NOMO-1 (cell line): ENCODE measurements at regions not wholly inside any gene's neighbourhood (a gene's known extent, or its start where the extent isn't known, plus 50 kb on each side); places are given as distances from the start of the nearest gene placed in this dataset.
"Not testable (repeated sequence)": the region's sequence is repeated elsewhere in the genome, so short reads cannot be mapped to it uniquely, and the experiment has no call there.

Experiments
- DNase-seq, 2 experiments: peaks; one replicate each; lab custom pipeline; 2025; ENCODE audit not compliant: unreplicated experiment in 2 of 2; lab: John Stamatoyannopoulos, UW

DNA sequence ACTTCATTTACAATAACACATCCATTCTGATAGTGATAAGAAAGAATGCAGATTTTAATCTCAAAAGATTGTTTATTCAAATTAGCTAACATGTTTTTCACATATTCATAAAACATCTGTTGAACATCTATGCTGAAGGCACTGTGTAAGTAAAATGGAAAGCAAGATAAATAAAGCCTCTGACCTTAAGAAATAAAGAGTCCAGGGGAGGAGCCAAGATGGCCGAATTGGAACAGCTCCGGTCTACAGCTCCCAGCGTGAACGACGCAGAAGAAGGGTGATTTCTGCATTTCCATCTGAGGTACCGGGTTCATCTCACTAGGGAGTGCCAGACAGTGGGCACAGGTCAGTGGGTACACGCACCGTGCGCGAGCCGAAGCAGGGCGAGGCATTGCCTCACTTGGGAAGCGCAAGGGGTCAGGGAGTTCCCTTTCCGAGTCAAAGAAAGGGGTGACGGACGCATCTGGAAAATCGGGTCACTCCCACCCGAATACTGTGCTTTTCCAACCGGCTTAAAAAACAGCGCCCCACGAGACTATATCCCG, 336.5 kb downstream of the CETN3 start:
- DNase-seq, result not testable (repeated sequence)

GRCh38 chr5:90071656-90072055, 337.9 kb downstream of the CETN3 start:
- no peak for DNase-seq

DNA sequence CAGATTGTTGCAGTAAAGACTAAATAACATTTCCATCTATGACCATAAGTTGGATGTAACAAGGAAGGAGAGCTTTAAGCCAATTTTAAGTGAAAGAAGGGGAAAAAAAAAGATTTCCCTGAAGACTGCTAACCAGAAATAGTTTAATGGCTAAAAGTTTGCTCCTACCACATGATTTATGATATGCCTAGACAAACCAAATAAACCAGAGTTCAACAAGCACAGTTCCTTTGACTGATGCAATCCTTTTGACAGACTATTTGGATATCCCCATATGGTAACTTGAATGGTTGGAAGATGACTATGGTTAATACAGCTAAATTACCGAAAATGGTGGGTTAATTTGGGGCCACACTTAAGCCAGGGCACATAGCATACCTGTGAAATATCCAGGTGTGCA, 338.5 kb downstream of the CETN3 start:
- DNase-seq, result no peak

GRCh38 chr5:90066920-90067319, 342.6 kb downstream of the CETN3 start:
- no peak for DNase-seq

- no peak for DNase-seq
These were observed 352.4 kb downstream of the CETN3 start for GRCh38 chr5:90056911-90057705.

DNA sequence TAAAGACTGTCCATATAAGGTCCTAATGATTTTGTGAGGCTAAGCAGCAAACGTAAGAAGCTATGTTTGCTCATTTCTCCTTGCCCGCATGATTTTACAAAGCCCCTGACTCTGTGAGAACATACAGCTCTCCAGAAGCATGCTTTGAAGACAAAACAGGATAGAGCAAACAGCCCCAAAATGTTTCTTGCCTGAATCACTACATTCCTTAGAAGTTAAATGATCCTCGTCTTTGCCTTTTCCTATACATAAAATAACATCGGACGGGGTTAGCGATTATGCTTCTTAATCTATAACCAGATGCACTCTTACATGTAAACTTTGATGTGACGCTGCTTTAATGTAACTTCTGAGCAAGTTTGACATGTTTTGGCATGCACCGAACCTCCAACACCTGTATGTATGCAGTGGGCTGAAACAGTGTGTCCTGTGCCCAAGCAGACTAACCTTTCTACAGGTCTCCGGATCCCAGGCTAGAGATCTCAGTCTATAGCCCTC, 353.7 kb downstream of the CETN3 start:
- no peak for DNase-seq

DNA sequence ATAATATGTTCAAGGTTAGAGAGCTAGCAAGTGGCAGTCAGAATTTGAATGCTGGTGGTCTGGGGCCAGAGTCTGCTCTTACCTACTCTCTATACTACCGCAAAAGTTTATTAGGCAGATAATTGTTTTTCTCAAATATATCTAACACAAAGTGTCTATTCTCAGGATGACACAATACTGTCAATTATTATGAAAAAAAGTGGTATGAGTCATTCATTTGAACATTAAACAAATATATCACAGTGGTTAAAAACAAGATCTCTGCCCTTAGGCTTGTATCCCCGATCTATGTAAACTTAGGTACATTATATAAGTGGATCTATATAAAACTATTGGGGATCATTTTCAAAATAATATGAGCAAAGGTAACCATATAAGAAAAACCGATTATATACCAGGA, 354.9 kb downstream of the CETN3 start:
- no peak for DNase-seq

DNA sequence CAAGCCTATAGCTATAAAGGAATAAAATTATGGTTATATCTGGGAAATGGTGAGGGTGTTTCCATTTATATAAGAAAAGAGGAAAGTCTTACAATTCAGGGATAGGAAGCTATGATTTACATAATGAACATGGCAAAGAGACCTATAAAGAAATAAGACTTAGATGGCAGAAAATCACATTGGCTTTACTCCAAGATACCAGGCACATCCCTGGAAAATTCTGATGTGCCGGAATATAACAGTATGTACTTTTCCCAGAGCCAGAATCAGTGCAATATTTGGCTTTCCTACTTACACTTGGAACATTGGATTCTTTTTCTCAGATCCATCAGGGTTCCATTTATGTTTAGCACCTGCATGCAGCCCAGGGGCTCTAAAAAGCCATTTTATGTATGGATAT, 357.8 kb downstream of the CETN3 start:
- no peak for DNase-seq

- no peak for DNase-seq
These were observed 359.5 kb downstream of the CETN3 start for GRCh38 chr5:90050103-90050502.

GRCh38 chr5:90047113-90047512, 362.4 kb downstream of the CETN3 start:
- no peak for DNase-seq

DNA sequence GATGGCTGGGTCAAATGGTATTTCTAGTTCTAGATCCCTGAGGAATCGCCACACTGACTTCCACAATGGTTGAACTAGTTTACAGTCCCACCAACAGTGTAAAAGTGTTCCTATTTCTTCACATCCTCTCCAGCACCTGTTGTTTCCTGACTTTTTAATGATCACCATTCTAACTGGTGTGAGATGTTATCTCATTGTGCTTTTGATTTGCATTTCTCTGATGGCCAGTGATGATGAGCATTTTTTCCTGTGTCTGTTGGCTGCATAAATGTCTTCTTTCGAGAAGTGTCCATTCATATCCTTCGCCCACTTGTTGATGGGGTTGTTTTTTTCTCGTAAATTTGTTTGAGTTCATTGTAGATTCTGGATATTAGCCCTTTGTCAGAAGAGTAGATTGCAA, 369.5 kb downstream of the CETN3 start:
- DNase-seq, result not testable (repeated sequence)

GRCh38 chr5:90037646-90038045, 371.9 kb downstream of the CETN3 start:
- DNase-seq, result no peak

GRCh38 chr5:90022711-90023053, 386.9 kb downstream of the CETN3 start:
- no peak for DNase-seq

DNA sequence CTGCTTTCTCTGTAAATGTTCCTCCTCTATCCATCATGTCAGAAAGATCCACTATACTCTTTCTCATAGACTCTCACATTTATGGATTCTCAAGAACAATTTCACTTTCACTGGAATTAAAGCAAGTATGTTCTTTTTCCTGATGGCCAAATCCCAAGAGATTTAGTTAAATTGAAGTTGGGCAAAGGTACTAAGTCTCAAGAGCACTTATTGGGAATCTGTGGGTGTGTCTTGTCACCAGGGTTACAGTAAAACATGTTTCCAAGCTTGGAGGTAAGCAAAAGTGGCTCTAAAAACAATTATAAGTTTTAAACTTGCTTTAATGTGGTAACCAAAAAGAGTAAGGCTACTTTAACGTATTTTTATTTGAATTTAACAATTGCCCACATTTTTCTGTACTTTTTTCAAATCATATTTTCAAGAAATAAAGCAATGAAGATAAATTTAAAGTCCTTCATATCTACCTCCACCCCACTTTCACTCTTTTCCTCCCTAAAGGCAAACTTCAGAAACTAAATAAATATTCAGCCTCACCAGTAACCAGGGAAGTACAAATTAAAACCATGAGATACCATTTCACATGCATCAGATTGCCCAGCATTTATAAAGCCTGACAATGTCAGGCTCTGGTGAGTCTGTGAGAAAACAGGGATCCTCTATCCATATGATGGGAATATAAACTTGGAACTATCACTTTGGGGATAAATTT, 387.4 kb downstream of the CETN3 start:
- no peak for DNase-seq

DNA sequence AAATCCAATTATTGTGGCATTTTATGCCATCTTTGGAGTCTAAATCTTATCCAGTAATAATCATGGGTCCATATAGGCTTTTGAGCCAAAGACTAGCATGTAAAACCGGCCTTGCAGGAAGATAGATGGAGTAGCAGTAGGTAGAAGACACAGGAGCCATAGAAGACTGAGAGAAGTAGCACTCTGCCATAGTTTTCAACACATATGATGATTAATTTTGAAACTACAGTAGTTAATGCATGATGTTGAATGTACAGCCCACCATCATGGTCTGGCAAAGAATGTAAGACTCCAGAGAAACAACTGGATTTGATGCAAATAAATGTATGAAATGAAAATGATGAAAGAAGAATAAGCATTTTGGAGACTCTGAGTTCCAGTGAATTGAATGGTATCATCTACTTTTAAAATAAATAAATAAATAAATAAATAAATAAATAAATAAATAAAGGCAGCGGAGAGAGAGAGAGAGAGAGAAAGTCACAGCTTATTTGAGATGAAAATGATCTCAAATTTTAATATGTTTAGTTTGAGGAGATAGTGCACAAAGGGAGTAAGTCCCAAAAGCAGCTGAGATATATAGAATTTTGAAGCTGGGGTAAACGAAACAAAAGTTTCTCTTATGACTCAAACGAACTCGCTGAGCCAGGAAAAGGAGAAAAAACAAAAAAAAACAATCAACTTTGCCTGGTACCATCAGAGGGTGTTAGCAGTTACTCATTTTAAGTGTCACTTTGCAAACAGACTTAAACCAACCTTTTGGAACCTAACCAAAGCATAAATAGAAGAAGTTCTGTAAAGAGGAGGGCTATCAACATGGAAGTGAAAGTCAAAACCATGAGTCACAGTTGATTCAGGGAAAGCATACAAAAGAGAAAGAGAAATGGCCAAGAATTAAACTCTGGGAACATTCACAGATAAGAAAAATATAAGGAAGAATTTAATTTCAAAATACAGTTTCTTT, 388.7 kb downstream of the CETN3 start:
- DNase-seq, result peak; percentile 61 to 95

GRCh38 chr5:90017239-90017638, 392.3 kb downstream of the CETN3 start:
- DNase-seq, result no peak

- DNase-seq, result peak; percentile 1 to 60
These were observed 394.0 kb downstream of the CETN3 start for GRCh38 chr5:90015584-90016018.

GRCh38 chr5:90014420-90014819, 395.1 kb downstream of the CETN3 start:
- no peak for DNase-seq

- no peak for DNase-seq
These were observed 409.2 kb downstream of the CETN3 start for GRCh38 chr5:90000351-90000750.

GRCh38 chr5:89998519-89999305, 410.8 kb downstream of the CETN3 start:
- DNase-seq, result no peak
